GM21360 (cell line): ENCODE measurements at regions not wholly inside any gene's neighbourhood (a gene's known extent, or its start where the extent isn't known, plus 50 kb on each side); places are given as distances from the start of the nearest gene placed in this dataset.
"Not testable (repeated sequence)": the region's sequence is repeated elsewhere in the genome, so short reads cannot be mapped to it uniquely, and the experiment has no call there.

Experiments used
- ATAC-seq: cut with Tn5 transposase; IDR thresholded peaks from one replicate; pipeline ENCODE4 v1.9.1; 2021; ENCODE audit warnings: mild to moderate bottlenecking, moderate library complexity; ENCODE audit not compliant: unreplicated experiment

DNA sequence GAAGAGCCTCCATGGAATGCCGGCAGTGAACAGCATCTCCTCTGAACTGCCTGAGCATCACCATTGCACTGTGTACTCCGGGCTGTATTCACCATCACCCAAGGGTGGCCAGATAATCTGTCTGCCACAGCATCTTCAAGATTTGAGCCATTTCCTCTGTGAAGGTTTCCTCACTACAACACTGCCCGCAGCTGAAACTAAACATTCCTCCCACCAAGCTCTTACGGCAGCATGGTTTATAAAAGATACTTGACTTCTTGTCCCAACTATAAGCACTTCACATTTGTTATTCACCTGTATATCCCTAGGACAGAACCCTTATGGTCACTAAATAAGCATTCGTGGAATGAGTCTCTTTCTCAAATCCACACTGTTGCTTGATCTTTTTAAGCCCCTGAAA is 125.9 kb downstream of the SST start:
- no peak for ATAC-seq

DNA sequence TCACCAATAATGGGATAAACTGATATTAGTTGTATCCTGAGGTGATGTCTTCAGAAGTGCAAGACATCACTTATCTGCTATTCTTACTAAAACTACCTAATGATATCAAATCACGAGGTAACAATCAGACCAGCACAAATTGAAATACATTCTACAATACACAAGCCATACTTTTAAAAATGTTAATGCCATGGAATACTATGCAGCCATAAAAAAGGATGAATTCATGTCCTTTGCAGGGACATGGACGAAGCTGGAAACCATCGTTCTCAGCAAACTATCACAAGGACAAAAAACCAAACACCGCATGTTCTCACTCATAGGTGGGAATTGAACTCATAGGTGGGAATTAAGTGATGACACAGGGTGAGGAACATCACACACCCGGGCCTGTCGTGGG is 129.3 kb downstream of the SST start:
- ATAC-seq: no peak

DNA sequence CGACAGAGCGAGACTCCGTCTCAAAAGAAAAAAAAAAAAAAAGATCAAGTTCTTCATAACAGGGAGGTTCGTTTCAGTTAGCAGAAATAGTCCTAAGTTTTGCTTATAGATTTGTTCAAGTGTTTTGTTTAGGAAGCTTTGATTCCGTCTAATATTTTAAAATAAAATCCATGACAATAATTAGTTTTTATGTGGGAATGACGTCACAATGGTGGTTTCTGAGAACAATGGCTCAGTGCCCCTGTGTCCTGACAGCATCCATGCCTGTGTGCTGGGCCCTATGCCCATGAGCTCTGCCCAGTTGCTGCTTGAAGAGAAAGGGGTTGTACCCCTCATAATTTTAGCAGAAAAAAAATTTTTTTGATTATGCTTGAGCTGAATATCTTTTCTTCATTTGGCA is 134.0 kb downstream of the SST start:
- no peak for ATAC-seq

DNA sequence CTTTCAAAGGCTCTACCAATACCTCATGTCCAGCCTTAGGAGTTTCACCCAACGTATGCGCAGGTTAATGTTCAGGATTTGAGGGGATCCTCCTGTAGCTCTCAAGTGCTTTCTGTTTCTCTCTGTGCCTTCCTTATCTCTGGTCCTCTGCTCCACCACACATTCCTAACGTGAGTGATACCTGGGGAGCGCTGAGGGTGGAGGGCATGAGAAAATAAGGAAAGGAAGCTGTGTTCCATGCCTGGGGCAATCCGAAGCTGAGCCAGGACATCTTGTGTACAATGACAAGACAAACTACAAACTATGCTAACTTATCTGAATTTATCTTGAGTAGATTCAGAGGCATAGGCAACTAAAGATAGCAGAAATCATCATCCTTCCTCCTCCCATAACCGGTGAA is 136.4 kb downstream of the SST start:
- ATAC-seq: no peak

DNA sequence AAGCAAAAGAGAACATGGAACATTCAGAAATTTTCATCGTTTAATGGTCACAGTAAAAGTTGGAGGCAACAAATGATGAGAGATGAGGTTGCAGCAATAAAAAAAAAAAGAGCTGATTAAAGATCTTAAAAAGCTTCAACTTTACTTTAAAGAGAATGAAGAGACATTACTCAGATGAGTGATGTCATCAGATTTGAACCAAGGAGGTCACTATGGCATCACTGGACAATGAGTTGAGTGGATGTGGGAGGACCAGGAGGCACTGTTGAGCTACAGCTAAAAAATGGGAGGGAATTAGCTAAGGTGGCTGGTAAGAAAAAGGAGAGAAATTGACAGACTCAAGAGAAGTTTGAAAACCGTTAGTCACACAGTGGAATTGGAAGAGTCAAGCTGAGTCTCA is 138.4 kb downstream of the SST start:
- no peak for ATAC-seq

DNA sequence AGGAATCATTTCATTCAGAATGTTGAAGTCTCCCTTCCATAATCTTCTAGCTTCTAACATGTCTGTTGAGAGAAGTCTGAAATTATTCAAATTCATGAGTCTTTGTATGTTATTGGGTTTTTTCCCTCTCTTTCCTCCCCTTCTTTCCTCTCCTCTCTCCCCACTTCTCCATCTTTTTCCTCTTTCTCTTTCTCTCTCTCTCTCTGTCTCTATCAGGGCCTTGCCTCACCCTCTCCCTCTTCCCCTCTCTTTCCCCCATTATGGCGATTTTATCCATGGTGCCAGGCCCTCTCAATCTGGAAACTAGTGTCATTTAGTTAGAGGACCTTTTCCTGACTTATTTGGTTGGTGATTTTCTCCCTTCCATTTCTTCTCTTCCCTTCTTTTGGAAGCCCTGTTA is 147.3 kb downstream of the SST start:
- no peak for ATAC-seq

DNA sequence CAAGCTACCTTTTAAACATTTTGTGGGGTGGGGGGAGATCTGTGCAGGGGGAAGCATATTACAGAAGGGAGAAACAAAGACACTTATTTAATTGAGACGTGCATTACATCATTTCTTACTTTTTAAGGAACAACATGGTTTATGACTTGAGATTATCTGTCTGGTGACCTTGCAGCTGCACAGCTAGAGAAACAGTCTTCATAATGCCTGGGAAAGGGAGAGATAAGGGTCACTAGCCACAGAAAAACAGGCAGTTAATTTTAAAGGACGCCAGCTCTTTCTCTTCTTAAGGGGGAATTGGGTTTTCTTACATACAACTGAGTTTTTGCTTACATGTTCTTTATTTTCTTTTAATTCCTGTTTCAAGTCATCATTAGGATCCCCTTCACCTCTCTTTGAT is 147.9 kb downstream of the SST start:
- no peak for ATAC-seq

DNA sequence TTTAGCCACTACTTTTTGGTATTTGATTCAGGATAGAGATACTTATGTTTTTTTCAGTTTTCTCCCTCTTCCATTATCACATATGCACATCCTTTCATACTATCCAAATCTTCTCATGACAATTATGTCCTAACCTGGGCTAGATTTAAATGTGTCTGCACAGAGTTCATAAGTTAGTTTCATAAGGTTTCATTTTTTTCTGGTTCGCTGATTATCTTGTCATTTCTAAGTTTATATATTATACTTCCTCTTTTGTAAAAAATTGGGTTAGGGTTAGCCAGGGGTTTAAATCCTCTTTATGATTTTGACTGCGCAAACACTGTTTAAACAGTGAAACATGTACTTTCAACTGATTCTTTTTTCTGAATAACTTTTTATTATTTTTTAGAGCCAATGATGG is 148.6 kb downstream of the SST start:
- no peak for ATAC-seq

DNA sequence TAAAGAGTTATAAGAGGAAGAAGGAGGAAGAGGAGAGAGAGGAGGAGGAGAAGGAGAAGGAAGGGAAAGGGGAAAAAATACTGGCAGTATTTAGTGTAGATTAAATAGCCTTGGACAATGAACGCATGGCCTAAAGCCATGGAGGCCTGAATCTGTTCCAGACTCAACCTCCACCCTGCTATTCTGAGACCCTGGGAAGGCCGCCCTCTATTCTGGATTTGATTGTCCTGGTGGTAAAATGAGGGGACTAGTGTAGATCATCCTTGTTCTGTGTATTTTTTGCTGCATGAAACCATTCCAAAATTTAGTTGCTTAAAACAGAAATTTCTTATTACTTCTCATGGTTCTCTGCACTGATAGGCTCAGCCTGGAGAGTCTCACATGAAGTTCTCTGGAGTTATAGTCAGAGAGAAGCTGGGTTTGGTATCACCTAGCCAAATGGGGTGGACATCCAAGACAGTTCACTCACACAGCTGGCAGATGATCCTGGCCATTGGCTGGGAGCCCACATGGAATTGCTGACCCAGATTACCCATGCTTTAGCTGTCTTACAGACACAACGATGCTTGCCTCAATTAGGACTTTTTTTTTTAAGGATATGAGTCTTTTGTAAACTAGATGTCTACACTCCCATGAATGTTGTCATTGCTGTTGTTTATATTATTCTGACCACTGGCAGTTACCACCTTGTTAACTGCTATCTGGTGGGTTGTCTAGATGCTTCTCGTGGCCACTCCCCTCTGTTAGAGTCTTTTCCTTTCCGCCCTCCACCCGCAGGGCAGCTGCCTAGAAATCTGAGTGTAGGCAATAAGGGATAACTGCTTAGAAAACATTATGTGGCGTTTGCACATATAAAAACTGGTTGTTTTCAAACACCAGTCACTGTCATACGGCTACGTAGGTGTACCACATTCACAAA is 149.9 kb downstream of the SST start:
- no peak for ATAC-seq

DNA sequence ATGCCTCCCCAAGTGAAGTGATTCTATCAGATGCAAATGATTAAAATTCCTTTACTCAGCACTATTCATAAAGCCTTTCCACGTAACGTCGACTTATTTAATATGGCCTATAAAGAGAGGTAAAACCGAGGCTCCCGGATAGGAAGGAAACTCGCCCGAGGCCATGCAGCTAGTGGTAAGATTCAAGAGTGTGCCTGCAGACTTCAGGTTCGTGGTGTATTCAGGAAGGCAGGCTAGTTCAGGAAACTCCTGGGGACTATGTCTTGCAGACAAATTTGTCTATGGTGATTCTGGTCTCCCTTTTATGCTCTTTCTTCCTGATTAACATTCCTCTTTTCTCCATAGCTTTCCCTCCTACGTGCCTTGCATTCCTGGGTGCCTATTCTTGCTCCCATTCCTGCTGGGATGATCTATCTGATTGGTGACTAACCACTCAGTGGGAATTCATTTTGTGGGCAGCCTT is 150.7 kb downstream of the SST start:
- ATAC-seq: no peak

DNA sequence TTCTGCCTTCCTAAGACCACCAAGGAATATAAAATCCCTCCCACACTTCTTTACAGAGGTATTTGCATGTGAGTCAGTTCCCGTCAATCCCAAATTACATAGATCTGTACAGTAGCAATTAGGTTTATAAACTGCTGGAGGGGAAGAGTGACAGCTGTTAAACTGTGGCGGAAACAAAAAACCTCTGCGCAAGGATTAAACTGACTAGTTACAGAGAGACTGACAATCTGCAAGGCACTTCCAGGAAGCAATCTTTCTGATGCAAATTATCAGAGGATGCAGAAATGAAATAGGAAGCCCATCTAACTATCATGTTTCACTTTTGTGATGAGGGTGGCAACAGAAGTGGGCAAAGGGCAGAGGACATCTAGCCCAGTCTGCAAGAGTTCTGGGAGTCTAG is 150.4 kb downstream of the RTP4 start:
- ATAC-seq: no peak

DNA sequence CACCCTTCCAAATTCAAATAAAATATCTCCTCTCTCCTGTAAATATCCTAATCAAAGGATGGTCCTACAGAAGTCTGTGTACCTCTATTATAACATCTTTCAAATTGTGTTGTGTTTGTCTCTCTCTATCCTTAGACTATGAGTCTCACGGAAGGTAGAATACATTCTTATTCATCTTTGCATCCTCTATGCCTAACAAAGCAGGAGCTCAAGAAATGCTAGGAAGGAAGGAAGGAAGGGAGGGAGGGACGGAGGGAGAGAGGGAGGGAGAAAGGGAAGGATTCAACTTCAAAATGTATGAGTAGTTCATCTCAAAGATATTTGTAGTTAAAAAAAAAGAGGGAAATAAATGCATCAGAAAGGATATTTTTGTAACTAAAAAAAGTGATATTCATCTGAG is 150.0 kb downstream of the RTP4 start:
- ATAC-seq: no peak

DNA sequence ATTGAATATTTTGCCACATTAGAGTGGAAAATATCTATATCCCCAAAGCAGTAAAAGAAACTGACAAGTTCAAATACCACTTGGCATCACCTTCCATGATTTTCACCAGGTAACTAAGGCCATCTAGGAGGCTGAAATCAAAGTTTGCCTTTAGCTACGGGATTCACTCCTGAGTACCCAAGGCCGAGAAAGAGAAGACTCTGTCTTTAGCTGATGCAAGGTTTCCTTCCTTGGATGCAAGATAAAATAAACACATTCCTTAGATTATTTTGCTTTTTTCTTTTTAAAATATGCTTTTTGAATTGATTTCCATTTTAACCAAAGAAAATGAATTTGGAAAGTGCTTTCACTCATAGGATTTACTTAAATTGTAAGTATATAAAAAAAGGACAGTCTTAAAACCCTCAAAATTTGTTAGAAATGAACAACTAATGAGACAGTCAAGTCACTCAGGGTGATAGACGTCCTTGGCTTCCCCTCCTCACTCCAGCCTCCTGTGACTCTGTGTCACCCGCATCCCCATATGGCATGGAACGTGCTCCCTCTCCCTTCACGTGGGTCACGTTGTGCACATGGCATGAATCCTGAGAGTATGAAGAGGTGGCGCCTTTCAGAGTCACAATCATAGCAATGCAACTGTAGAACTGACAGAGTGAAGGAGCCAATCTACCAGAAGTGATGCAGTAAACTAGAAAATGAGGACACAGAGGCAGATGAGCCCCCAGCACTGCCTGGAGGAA is 148.4 kb downstream of the RTP4 start:
- ATAC-seq: no peak

DNA sequence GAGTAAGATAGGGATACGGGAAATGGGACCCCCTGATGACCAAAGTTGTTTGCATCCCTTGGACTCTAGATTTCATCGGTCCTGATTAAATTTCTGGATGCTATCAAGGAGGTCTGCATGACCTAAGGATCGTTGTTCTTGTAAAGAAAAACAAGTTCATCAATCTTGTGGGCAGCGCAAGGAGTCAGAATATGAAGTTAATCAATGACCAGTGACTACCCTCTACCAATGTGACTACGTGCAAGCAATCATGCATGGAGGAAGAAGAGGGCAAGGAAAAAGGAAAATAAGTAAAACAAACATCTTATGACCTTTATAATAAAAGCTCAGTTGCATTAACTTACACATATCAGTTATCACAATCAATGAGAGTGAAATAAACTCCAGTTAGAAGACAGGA is 139.7 kb downstream of the RTP4 start:
- no peak for ATAC-seq

DNA sequence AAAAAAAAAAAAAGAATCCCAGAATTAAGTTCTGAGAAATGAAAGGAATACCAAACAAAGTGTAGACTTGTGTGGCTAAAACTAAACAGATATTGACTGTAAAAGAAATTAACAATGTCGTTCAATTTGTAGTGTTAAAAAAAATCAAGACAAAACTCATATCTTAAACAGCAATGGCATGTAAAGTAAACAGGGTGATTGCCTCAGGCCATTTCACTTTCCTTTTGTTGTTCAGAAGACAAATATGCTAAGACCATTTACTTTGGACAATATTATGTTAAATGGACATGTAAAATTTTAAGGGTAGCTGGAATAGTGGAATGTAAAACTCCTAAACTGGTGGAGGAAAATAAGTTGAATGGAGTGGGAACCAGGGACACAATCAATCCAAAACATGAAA is 139.1 kb downstream of the RTP4 start:
- no peak for ATAC-seq

DNA sequence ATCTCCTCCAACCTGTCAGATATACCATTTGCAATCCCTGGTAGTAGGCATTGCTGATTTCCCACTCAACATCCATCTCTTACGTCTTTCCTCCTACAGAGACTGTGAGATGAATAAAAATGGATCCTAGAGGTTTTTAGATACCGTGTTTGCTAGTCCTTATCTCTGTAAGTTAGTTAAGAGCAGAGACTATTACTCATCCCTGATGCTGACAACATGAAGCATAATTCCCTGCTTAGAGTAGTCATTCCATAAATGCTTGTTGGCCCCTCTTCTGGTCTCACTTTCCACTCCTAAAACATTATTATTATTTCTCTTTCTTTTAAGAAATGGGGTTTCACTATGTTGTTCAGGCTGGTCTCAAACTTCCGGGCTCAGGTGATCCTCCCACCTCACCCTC is 136.2 kb downstream of the RTP4 start:
- ATAC-seq: no peak

DNA sequence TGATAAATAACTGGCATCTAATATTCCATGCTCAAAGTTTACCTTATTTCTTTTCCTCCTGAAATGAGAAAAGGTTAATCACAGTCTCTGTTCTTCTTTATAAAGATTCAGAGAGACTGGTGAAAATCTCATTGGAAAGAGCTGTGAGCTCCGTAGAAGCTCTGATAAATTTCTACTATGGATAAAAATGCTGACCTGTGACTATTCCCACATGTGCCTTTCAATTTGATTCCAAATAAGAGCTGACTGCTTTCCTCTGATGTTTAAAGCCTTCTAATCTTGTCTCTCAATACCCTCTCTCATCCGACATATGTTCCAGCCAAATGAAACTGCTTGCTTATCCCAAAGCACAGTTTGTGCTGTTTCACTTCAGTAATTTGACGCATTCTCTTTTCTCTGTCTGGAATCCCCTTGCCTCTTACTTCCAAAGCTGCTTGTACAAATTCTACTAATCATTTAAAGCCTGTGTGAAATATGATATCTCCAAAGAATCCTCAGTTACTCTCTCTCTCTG is 130.1 kb downstream of the RTP4 start:
- no peak for ATAC-seq

DNA sequence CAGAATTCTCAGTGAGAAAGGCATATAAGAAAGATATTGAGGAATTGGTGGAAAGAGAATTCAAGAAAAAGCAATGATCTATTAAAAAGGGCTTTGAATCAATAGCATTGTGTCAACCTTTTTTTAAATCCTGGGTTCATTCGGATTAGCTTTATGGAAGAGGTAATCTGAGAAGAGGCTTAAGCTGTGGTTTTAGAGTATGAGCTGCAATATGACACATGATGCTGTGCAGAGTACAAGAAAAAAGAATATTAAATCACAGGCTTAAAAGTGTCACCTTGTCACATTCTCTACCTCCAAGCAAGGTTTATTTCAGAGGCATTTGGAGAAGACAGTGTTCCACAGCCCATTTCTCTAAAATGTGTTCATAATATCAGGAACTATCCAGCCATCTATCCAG is 128.9 kb downstream of the RTP4 start:
- ATAC-seq: no peak

DNA sequence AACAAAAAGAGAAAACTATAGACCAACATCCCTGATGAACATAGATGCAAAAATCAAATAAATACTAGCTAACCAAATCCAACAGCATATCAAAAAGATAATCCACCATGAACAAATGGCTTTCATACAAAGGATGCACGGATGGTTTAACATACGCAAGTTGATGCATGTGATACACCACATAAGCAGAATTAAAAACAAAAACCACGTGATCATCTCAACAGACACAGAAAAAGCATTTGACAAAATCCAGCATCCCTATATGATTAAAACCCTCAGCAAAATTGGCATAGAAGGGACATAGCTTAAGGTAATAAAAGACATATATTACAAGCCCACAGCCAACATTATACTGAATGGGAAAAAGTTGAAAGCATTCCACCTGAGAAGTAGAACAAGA is 125.9 kb downstream of the RTP4 start:
- not testable (repeated sequence) for ATAC-seq

DNA sequence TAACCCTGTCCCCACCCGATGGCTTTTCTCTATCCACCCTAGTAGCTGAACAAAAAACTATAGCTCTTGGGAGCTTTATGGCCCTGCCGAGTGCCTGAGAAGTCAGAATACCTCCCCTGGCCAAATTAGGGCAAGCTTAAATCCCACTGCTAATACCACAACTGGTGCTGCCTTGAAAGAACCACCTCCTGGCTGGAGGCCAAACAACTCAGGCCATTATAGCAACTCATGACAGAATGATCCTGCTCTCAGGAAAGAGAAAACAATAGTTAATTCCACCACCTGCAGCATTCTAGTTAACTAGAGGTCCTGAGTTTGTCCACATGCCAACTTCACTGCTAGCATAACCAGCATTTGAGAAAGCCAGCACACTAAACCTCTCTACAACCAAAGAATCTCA is 123.2 kb downstream of the RTP4 start:
- ATAC-seq: no peak

DNA sequence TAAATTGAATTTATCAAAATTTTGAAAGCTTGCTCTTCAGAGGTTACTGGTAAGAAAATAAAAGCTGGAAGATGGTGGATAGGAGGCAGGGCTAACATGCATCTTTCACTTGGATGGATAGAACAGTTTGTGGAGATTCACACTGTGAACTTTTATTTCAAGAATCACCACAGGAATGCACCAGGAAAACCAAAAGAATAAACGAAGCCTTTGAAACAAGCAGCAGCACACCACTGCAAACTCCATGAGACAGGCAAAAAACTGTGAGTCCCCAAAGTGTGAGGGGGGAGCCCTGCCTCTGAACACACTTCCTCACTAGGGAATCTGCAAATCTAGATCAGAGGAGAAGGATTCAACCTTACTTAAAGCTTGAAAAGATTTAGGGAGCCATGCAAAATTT is 122.2 kb downstream of the RTP4 start:
- ATAC-seq: no peak
